ENCODE measurements at regions not wholly inside any gene's neighbourhood (a gene's known extent, or its start where the extent isn't known, plus 50 kb on each side); places are given as distances from the start of the nearest gene placed in this dataset.
"Not testable (repeated sequence)": the region's sequence is repeated elsewhere in the genome, so short reads cannot be mapped to it uniquely, and the experiment has no call there.

GRCh38 chr5:34096033-34096432 is 53.0 kb upstream of the C1QTNF3 start:
- DNase-seq (ENCODE audit: low spot score): not testable (repeated sequence)

DNA sequence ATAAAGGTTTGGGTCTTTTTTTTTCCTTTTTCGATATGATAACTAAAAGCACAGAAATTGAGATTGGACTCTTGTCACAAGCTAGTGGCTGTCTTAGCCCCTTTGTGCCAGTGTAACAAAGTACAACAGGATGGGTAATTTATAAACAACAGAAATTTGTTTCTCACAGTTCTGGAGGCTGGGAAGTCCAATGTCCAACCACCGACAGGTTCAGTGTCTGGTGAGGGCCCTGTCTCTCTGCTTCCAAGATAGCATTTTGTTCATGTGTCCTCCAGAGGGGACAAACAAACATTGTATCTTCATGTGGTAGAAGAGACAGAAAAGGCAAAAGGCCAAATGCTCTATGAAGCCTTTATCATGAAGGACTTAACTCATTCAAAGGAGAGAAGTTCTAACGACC is 56.9 kb upstream of the C1QTNF3 start:
- not testable (repeated sequence) for DNase-seq (ENCODE audit: low spot score)

GRCh38 chr5:34101567-34101966 is 58.6 kb upstream of the C1QTNF3 start:
- not testable (repeated sequence) for DNase-seq (ENCODE audit: low spot score)

- not testable (repeated sequence) for DNase-seq (ENCODE audit: low spot score)
These were observed 65.9 kb upstream of the C1QTNF3 start for GRCh38 chr5:34108897-34109296.

DNA sequence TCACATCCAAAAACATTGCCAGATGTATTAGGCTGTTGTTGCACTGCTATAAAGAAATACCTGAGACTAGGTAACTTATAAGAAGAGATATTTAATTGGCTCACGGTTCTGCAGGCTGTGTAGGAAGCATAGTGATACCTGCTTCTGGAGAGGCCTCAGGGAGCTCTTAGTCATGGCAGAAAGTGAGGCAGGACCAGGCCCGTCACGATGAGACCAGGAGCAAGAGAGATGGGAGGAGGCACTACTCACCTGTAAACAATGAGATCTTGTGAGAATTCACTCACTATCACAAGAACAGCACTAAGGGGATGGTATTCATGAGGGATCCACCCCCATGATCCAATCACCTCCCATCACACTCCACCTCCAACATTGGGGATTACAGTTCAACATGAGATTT is 81.3 kb upstream of the C1QTNF3 start:
- not testable (repeated sequence) for DNase-seq (ENCODE audit: low spot score)

- DNase-seq (ENCODE audit: low spot score): not testable (repeated sequence)
These were observed 82.3 kb upstream of the C1QTNF3 start for GRCh38 chr5:34125354-34125753.

- DNase-seq (ENCODE audit: low spot score): not testable (repeated sequence)
These were observed 83.7 kb upstream of the C1QTNF3 start for GRCh38 chr5:34126741-34127140.

DNA sequence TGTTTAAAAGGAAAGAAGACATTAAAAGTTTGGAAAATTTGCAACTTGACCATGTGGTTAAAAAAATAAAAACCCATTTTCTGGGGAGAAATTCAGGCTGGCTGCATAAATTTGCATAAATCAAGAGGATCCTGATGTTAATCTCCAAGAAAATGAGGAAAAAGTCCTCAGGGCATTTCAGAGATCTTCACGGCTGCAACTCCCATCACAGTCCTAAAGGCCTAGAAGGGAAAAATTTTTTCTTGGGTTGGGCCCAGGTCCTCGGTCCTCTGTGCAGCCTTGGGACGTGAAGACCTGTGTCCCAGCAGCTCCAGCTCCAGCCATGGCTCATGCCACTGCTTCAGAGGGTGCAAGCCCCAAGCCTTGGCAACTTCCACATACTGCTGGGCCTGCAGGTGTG is 84.8 kb upstream of the C1QTNF3 start:
- DNase-seq (ENCODE audit: low spot score): not testable (repeated sequence)

DNA sequence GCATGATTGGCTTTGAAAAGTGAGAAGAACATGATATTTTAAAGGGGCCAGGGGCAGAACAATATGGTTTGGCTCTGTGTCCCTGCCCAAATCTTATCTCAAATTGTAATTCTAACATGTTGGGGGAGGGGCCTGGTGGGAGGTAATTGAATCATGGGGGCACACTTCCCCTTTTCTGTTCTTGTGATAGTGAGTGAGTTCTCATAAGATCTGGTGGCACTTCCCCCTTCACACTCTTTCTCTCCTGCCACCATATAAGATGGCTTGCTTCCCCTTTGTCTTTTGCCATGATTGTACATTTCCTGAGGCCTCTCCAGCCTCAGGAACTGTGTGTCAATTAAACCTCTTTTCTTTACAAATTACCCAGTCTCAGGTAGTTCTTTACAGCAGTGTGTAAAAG is 85.9 kb upstream of the C1QTNF3 start:
- DNase-seq (ENCODE audit: low spot score): not testable (repeated sequence)

DNA sequence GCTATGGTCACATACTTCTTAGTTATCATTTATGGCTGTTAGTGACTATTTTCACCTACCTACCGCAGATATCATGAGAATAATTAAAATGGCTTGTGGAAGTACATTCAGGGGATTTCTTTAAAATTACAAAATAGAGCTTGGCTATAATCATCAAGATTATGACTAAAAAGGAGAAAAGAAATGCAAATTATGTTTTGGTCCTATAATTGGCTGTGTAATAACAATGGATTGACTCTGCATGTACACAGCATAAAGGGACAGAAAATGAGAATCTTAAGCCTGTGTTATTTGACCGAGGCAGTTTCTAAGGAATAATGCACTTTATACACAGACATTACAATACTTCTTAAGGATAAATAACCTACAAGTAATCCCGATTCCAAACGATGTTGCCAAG is 112.0 kb upstream of the C1QTNF3 start:
- not testable (repeated sequence) for DNase-seq (ENCODE audit: low spot score)

DNA sequence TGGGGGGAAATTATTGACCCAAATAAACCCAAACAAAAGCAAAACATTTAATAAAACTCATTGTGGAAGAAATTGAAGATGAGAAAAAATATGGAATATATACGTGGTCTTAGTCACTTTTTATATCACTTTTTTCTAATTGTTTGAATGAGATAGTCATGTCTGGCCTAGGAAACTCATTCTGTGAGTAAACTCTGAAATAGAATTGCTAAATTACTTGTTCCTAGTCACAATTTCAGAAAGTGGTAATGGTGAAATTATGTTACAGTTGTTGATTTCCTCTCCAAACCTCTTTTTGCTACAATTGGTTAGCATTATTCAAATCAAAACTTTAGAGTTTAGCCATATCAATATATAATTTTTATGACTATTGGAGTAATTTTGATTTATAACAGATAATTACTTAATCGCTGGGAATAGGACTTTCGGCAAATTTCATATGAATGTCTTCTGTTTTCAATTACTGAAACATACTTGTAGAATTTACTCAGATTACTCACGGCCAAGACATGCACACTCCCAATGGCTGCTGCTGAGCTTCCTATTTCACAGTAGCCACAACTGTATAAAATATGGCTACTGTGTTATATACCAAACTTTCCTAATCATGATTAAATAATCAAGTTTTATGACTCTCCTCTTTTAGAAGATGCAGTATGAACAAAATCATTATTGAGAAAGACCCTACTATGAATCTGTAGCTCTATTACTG is 113.8 kb upstream of the C1QTNF3 start:
- DNase-seq (ENCODE audit: low spot score): not testable (repeated sequence)

DNA sequence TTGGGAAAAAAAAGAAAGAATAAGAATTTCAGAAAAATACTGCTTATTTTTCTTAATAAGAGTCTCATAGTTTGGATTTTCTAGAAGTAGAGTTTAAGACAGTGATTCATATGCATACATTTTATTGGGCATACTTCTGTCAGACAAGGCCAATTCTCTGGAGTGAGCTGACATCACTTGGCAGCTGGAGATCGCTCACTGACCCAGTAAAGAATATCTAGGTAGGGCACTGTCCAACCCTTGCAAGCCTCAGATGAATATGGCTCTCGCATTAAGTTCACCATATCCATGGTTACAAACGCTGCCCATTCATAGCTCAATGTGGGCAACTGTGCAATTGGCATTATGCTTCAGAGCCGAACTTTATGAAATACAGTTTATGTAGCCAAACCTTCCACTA is 117.9 kb upstream of the C1QTNF3 start:
- DNase-seq (ENCODE audit: low spot score): not testable (repeated sequence)

DNA sequence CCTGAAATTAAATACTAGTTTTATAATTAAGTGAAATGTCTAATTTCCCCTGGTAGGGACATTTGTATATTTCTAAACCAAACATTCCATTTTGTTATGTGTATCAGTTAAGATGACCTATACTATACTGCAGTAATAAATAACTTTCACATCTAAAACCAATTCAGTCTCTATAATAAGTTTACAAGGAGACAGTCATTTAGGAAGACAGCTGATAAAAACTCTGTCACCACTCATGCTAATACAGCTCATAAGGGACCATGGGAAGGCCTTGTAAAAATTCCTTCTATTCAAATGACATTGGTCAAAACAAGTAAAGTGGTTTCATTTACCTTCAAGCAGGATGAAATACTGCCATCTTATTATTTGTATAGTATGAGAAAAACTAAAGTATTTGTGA is 128.4 kb upstream of the C1QTNF3 start:
- not testable (repeated sequence) for DNase-seq (ENCODE audit: low spot score)

GRCh38 chr5:34179453-34180190 is 136.6 kb upstream of the C1QTNF3 start:
- DNase-seq (ENCODE audit: low spot score): not testable (repeated sequence)

DNA sequence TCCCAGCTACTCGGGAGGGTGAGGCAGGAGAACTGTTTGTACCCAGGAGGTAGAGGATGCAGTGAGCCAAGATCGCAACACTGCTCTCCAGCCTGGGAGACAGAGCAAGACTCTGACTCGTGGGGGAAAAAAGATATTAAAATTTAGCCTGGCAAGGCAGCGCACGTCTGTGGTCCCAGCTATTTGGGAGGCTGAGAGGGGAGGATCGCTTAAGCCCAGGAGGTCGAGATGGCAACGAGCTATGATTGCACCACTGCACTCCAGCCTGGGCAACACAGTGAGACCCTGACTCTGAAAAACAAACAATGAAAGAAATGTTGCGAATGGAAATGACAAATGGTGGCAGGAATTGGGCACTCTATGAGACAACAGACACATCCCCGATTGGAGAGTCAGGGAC is 137.2 kb upstream of the C1QTNF3 start:
- DNase-seq (ENCODE audit: low spot score): not testable (repeated sequence)

- not testable (repeated sequence) for DNase-seq (ENCODE audit: low spot score)
These were observed 138.1 kb upstream of the C1QTNF3 start for GRCh38 chr5:34180940-34181614.

DNA sequence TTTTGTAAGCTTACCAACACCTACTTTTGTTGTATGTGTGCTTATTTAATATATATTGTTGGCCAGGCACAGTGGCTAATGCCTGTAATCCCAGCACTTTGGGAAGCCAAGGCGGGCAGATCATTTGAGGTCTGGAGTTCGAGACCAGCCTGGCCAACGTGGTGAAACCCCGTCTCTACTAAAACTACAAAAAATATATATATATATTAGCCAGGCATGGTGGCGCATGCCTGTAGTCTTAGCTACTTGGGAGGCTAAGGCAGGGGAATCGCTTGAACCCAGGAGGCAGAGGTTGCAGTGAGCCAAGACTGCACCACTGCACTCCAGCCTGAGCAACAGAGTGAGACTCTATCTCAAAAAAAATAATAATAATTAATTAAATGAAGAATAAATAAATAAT is 142.0 kb upstream of the C1QTNF3 start:
- not testable (repeated sequence) for DNase-seq (ENCODE audit: low spot score)

DNA sequence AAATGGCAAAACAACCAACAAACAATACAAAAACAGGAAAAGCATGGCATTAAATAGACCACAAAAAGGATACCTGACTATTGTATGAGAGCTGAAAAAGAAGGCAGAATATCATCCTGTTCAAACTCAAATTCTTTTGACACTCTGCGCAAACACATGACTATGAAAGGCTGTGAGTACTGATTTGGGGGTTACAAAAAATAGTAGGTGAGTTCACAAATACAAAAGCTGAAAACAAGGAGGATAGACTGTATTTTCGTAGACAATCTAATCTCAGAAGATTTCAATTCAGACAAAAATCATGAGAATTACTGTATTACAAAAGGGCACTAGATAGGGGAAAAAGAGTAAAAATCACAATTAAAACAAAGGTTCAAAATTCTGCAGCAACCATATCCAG is 142.6 kb upstream of the C1QTNF3 start:
- not testable (repeated sequence) for DNase-seq (ENCODE audit: low spot score)

GRCh38 chr5:34186108-34186507 is 143.1 kb upstream of the C1QTNF3 start:
- not testable (repeated sequence) for DNase-seq (ENCODE audit: low spot score)

GRCh38 chr5:34186865-34187264 is 143.9 kb upstream of the C1QTNF3 start:
- not testable (repeated sequence) for DNase-seq (ENCODE audit: low spot score)

DNA sequence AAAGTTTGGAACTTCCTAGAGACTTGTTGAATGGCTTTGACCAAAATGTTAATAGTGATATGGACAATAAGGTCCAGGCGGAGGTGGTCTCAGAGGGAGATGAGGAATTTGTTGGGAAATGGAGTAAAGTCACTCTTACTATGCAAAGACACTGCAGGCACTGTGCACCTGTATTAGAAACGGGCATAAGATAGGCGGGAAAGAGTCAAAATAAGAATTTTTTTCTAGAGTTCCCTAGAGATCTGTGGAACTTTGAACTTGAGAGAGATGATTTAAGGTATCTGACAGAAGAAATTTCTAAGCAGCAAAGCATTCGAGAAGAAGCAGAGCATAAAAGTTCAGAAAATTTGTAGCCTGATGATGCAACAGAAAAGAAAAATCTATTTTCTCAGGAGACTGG is 144.4 kb upstream of the C1QTNF3 start:
- DNase-seq (ENCODE audit: low spot score): not testable (repeated sequence)

DNA sequence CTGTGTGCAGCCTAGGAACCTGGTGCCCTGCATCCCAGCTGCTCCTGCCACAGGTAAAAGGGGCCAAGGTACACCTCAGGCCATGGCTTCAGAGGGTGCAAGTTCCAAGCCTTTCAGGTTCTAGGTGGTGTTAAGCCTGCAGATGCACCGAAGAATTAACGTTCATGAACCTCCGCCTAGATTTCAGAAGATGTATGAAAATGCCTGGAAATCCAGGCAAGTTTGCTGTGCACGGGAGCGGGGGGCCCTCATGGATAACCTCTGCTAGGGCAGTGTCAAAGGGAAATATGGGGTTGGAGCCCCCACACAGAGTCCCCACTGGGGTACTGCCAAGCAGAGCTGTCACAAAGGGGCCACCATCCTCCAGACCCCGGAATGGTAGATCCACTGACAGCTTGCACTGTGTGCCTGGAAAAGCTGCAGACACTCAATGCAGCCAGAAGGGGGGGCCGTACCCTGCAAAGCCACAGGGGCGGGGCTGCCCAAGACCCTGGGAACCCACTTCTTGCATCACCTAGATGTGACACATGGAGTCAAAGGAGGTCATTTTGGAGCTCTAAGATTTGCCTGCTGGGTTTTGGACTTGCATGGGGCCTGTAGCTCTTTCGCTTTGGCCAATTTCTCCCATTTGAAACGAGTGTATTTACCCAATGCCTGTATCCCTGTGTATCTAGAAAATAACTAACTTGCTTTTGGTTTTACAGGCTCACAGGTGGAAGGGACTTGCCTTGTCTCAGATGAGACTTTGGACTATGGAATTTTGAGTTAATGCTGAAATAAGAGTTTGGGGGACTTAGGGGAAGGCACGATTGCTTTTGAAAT is 145.2 kb upstream of the C1QTNF3 start:
- peak; percentile 27 for DNase-seq (ENCODE audit: low spot score)
